NOMO-1 treated with dmso at 0.1 percent for 144 hours (cell line): ENCODE measurements at regions not wholly inside any gene's neighbourhood (a gene's known extent, or its start where the extent isn't known, plus 50 kb on each side); places are given as distances from the start of the nearest gene placed in this dataset.
A peak's percentile ranks its signal among the peaks of the same experiment; 100 is the strongest.

ENCODE experiments used
- DNase-seq: peaks from one replicate; lab custom pipeline; 2025; ENCODE audit not compliant: unreplicated experiment; lab: John Stamatoyannopoulos, UW

- no peak for DNase-seq
Observed at GRCh38 chr20:18995455-18995854, 181.9 kb downstream of the SCP2D1 start.

- DNase-seq = no peak
Observed at GRCh38 chr20:18999086-18999485, 185.5 kb downstream of the SCP2D1 start.

DNA sequence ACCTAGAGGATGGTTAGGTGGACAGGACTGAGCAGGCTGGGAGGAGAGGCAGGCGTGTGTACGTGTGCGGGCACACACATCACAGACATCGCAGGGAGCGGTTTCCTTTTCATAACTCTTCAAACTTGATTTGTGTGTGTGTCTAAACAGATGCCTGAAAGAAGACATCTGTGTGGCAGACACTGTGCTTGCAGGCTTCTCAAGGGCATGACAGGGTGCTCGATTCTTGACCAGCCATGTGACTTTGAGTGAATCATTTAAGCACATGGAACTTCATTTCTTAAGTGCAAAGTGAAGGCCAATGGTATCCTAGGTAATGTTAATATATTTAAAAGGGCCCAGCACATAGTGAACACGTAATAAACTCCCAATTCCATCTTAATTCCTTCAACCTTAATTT is 186.5 kb downstream of the SCP2D1 start:
- DNase-seq = no peak

DNA sequence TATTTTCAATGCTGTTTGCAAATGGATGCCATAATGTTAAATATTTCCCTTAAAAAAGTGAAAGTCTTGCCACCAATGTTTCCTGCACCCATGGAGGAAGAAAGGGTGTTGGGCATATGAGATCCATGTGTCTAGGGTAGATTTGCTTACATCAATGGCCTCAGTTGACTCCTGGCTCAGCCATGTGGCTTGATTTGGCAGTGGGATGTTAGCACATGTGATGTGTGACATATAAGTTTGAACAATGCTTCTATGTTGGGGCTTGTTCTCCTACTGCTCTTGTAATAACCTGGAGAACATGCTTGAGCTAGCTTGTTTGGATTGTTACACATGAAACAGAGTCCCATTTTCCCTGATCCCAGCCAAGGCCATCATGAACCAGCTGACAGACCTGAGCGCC is 187.6 kb downstream of the SCP2D1 start:
- no peak for DNase-seq

DNA sequence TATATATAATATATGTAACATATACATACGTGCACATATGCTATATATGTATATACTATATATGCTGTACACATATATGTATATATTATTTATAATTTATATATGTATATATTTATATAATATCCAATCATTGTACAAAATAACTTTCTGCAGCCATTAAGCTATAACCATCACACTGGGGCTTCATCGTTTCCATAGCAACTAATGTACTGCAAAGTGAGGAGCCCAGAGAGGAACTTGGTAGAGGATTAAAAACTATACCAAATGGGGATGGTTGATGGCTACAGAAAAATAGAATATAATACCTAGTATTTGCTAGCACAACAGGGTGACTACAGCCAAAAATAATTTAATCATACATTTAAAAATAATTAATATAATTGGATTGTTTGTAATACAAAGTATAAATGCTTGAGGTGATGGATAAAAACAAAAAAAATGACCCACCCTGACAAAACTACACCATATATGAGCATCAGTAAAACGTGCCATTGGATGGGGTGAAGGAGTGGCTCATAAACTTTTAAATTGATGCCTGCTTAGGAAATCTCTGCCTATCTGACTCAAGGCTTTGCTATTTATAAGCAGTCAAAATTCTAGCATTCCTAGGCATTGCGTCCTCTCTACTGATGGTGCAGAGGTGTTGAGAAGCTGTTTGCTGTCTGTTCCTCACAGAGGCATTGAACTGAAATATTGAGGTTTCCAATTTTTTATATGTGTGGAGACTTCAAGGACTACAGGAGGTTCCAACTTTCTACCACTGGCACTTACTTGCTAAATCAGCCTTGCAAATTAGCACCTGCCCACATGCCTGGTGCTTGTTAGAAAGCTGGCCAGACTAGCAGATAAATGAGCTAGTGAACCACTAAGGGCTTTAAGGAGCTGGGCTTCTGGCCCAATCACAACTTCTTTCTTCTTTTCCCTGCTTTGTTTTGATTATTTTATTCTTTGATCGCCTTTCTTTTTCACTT is 190.1 kb downstream of the SCP2D1 start:
- DNase-seq = no peak

DNA sequence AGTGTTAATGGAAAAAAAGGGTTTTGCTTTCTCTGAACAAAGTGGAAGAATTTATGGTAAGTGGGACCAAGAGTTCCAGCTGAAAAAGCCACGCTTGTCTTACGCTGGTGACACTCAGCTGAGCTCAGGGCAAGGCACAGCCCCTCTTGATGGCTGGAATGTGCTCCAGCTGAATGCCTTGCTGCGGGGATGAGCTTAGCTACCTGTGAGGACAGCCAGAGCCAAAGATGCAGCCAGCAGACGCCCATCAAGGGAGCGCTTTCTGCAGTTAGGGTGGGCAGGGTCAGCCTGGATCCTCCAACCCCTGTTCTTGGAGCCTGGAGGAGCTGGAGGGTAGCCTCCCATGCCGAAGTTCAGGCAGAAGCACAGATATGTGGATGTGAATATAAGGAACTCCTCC is 191.4 kb downstream of the SCP2D1 start:
- no peak for DNase-seq

GRCh38 chr20:19008497-19008896 is 194.9 kb downstream of the SCP2D1 start:
- peak; percentile 41 for DNase-seq

DNA sequence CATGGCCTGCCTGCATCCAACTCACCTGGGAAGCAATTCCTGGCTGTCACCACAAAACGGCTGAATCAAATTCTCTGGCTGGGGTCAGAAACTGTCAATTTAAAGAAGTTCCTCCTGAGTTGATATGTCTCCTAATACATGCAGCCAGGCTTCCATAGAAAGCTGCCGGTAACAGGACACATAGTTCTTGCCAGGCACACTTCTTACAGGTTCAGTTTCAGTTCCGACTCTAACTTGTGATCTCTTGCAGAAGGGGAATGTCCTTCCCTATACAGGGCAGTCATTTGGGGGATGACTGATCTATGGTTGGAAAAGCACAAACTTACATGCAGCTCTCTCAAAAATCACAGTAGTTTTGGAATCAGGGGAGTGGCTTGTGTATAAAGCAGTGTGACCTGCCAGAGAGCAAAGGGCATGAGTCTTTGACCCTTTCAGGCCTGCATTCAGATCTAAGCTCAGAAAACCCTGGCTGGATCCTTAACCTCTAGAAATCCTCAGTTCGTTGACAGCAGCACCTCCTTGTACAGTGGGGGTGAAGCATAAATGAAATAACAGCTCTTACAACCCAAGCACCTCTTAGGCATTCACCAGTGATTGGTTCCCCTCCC is 195.6 kb downstream of the SCP2D1 start:
- DNase-seq = peak; percentile 53

DNA sequence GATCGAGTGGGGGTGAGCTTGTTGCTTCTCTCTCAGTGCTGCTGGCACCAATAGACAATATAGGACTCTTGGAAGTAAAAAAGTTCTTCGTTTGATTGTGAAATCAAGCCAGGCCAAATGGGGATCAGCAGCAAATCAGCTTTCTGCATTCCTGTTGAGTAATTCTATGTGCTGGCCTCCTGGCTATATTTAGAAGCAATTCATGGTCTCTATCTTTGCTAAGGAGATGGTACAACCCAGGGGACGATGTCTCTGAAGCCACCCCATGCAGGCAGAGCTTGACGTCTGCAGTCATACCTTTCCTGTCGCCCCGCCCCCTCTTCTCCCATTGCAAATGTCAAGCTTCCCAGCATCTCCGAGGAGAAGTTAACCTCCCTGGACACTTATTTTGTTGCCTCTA is 199.1 kb downstream of the SCP2D1 start:
- peak; percentile 75 for DNase-seq

DNA sequence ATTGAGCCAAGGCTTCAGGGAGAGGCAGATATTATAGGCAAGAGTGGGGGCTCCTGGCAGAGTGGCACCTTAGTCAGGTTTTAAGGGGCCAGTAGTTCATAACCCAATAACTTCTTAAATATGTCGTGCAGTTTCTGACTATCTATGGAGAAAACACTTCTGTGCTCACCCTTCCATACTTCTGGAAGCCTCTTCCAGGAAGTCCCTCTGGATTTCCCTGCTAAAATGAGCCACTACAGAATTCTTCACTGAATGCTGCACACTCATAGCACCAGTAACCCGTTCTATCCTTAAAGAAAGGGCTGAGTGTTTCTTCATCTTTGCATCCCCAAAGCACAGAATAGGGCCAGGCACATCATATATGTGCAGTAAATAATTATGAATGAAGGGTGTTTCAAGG is 198.5 kb upstream of the SLC24A3 start:
- DNase-seq = no peak

DNA sequence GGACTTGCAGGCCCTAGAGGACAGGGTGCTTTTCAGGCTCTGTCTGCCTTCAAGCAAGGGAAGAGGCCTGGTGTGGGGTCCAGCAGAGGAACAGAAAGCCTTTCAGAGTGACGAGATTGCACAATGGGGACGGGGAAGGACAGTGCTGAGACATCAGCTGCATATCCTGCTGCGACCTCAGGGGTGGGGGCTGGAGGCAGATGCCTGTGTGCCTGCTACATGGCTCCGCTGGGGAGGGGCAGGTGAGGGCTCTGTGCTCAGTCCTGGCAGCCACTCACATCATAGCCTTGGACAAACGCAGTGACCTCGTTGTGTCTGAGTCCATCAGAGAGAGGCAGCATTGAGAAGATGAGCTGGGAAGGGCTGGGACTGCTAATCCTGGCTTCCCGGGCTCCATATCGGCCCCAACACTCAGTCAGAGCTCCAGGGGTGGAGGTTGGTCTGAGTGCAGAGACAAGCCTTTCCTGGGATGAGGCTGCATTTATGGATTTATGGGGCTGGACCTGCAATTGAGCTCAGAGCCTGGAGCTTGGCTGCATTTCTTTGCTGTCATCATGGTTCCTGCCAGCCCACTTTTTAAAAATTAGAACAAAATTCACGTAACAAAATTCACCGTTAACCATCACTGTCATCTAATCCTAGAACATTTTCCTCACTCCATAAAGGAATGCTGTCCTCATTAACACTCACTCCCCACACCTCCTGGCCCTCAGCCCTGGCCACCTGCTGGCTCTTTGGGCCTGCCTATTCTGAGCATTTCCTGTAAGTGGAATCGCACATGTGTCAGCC is 196.9 kb upstream of the SLC24A3 start:
- DNase-seq = peak; percentile 67

GRCh38 chr20:19016140-19016497 is 196.3 kb upstream of the SLC24A3 start:
- no peak for DNase-seq

DNA sequence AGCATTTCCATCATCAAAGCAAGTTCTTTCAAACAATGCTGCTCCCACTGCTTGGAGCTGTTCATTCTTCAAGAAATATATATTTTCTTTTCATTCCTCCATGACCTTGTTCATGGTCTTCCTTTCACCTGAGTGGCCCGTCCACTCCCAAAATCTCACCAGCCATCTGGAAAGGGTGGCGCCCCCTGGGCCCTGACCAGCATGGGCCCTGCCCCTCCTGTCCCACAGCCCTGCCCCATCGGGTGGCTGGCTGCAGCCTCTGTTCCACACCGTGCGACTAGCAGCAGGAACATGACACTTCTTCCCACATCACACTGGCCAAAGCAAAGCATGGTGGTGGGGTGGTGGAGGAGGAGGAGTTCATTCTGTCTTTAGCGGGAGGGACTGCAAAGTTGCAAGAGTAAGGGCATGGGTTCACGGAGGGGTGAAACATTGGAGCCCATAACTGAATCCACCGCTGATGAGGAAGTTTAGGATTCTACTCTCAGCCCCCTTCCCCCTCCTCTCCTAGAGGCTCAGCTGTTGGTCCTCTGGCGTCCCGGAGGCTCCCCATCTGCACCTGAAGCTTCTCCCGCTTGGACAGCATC is 195.2 kb upstream of the SLC24A3 start:
- DNase-seq = no peak

DNA sequence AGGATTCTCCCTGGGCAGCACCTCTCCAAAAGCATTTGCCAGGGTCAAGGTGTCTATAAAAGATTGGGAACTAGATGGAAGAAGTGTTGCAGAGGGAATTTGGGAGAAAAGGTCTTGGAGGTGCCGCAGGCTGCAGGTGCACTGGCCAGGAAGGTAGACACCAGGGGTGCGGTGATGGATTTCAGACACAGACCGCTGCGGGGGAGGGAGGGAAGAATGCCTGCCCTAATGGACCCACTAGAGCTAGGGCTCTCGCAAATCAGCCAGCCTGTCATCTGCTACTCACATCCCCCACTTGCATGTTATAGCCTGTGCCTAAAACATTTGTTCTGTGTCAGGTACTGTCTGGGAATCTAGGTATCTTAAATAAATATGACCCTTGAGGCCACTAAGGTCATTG is 193.6 kb upstream of the SLC24A3 start:
- DNase-seq = no peak

GRCh38 chr20:19019734-19020364 is 192.6 kb upstream of the SLC24A3 start:
- DNase-seq = no peak

DNA sequence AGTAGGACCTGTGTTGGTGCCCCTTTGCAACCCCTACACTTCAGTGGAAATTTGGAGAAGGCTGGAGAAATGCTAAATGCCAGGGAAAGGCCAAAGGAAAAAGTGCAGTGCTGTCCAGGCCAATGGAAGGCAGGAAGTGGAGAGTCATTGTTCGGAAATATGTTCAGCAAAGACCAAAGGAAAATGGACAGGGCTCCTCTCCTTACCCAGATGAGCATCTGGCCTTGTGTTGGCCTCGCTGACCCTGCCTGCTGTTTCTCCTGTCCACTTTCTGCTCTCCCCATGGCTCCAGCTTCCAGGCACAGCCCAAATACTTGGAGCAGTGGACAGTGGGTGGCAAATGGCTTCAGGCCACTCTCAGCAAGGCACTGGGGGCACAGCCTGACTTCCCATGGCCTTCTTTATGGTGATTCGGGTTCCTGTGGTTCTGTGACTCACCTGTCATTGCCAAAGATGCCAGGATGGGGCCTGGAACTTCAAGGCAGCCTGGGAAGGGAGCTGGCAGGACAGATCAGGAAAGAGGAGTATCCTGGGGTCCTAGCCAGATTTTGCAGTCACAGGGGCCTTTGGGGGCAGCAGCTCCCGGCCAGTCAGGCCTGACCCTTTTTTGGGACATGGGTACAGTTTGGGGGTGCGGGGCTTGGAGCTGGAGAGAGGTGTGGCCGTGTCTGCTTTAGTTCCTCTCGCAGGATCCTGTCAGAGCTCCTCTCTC is 190.9 kb upstream of the SLC24A3 start:
- DNase-seq = no peak

GRCh38 chr20:19022118-19022575 is 190.3 kb upstream of the SLC24A3 start:
- no peak for DNase-seq

GRCh38 chr20:19022791-19023448 is 189.5 kb upstream of the SLC24A3 start:
- DNase-seq = no peak

- no peak for DNase-seq
Observed at GRCh38 chr20:19024296-19025035, 188.0 kb upstream of the SLC24A3 start.
